ENCODE measurements at regions not wholly inside any gene's neighbourhood (a gene's known extent, or its start where the extent isn't known, plus 50 kb on each side); places are given as distances from the start of the nearest gene placed in this dataset.

- Histone ChIP-seq H3K9me3 (no peaks in the 10 kb centered on the region), H3K4me3 (no peak overlapping the region), H3K4me1 (no peaks in the 10 kb centered on the region), H3K27me3 (no peaks in the 10 kb centered on the region), H3K36me3 (no peaks in the 10 kb centered on the region), H3K27ac (no peak overlapping the region)
- WGBS, 2 donors: 71 to 82% methylated on average over 10 of the region's 10 CpGs
- DNase-seq: no peak
- TF ChIP-seq CTCF (IDR thresholded peaks at IDR 0.05) (no peak), POLR2A (IDR thresholded peaks at IDR 0.05) (no peak), POLR2AphosphoS5 (IDR thresholded peaks at IDR 0.05) (no peak), EP300 (IDR thresholded peaks at IDR 0.05) (no peak)
- intact Hi-C loops (cut with DNase I): no loop called here
Observed at GRCh38 chr4:125522992-125523391, 208.2 kb downstream of the FAT4 start.

DNA sequence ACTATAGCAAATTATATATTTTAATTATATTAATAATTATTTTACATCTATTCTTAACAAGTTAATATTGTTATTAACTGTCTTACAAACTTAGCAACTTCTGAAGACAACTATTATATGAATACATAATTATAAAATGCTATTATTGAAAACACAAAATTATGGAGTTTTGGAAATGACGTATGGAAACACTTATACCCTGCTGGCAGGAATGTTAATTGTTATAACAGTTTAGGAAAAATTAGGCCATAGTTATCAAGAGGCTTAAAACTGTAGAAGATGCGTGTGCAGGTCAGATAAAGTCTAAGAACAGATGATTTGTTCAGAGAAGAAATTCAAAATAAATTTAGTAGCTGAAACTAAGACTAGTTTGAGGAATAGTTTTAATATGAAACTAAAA lies 211.7 kb downstream of the FAT4 start:
- Histone ChIP-seq H3K27me3 (no peaks in the 10 kb centered on the region), H3K4me3 (no peak overlapping the region), H3K4me1 (no peaks in the 10 kb centered on the region), H3K9me3 (no peaks in the 10 kb centered on the region), H3K27ac (no peak overlapping the region), H3K36me3 (no peaks in the 10 kb centered on the region)
- WGBS, 2 donors: 60 to 86% methylated on average over 2 of the region's 2 CpGs
- intact Hi-C loops (cut with DNase I): no loop called here
- DNase-seq: no peak
- TF ChIP-seq CTCF (IDR thresholded peaks at IDR 0.05) (no peak), EP300 (IDR thresholded peaks at IDR 0.05) (no peak), POLR2AphosphoS5 (IDR thresholded peaks at IDR 0.05) (no peak), POLR2A (IDR thresholded peaks at IDR 0.05) (no peak)

DNA sequence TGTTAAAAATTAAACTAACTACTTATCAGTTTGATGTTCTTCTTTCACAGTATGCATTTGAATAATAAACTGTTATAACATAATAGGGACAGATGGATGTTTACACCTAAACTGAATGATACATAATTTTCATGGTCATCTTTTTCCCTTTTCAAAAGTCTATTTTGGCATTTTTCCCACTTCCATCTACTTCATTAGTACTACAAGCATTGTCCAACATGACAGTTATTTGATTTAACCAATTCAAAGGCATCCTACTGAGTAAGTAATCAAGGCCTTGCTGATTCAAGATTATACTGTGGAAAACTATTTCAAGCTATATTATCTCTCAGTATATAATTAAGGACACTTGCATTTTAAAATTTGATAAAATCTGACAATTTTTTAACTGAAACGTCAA lies 212.9 kb downstream of the FAT4 start:
- Histone ChIP-seq H3K27me3 (no peaks in the 10 kb centered on the region), H3K27ac (no peak overlapping the region), H3K4me3 (no peak overlapping the region), H3K36me3 (no peaks in the 10 kb centered on the region), H3K4me1 (no peaks in the 10 kb centered on the region), H3K9me3 (no peaks in the 10 kb centered on the region)
- 78 to 90% methylated on average over 1 of the region's 1 CpG for WGBS, 2 donors
- intact Hi-C loops (cut with DNase I): no loop called here
- DNase-seq: no peak
- no peak for TF ChIP-seq POLR2AphosphoS5 (IDR thresholded peaks at IDR 0.05)
- no peak for TF ChIP-seq EP300 (IDR thresholded peaks at IDR 0.05)
- TF ChIP-seq POLR2A (IDR thresholded peaks at IDR 0.05): no peak
- TF ChIP-seq CTCF (IDR thresholded peaks at IDR 0.05): no peak

- 85 to 87% methylated on average over 2 of the region's 2 CpGs for WGBS, 2 donors
- DNase-seq: no peak
- H3K9me3 ChIP-seq: no peaks in the 10 kb centered on the region
- no peaks in the 10 kb centered on the region for H3K27me3 ChIP-seq
- no peak overlapping the region for H3K27ac ChIP-seq
- no peaks in the 10 kb centered on the region for H3K36me3 ChIP-seq
- intact Hi-C loops (cut with DNase I): no loop called here
- no peak overlapping the region for H3K4me3 ChIP-seq
- no peaks in the 10 kb centered on the region for H3K4me1 ChIP-seq
- no peak for TF ChIP-seq POLR2A (IDR thresholded peaks at IDR 0.05)
- TF ChIP-seq POLR2AphosphoS5 (IDR thresholded peaks at IDR 0.05): no peak
Observed at GRCh38 chr4:125529071-125529470, 214.3 kb downstream of the FAT4 start.

- no peak for DNase-seq
- H3K9me3 ChIP-seq: no peaks in the 10 kb centered on the region
- peaks cover 0 to 7% (median 0%) of the 10 kb centered on the region in 4 donors for H3K4me1 ChIP-seq
- intact Hi-C loops (cut with DNase I): no loop called here
- no peaks in the 10 kb centered on the region for H3K27me3 ChIP-seq
- H3K36me3 ChIP-seq: no peaks in the 10 kb centered on the region
- H3K27ac ChIP-seq: no peak overlapping the region
- no peak for TF ChIP-seq EP300 (IDR thresholded peaks at IDR 0.05)
- TF ChIP-seq POLR2A (IDR thresholded peaks at IDR 0.05): no peak
- TF ChIP-seq CTCF (IDR thresholded peaks at IDR 0.05): no peak
- no peak for TF ChIP-seq POLR2AphosphoS5 (IDR thresholded peaks at IDR 0.05)
- no peak overlapping the region for H3K4me3 ChIP-seq
- WGBS, 2 donors: 60 to 61% methylated on average over 1 of the region's 1 CpG
Observed at GRCh38 chr4:125538670-125539069, 223.9 kb downstream of the FAT4 start.
